Karpas-422 (cell line): ENCODE measurements at regions not wholly inside any gene's neighbourhood (a gene's known extent, or its start where the extent isn't known, plus 50 kb on each side); places are given as distances from the start of the nearest gene placed in this dataset.
"Not testable (repeated sequence)": the region's sequence is repeated elsewhere in the genome, so short reads cannot be mapped to it uniquely, and the experiment has no call there.

Source experiments
- DNase-seq: peaks from one replicate; pipeline ENCODE4 v3.0.0-alpha.2; 2015
- H2AFZ ChIP-seq: fragments of 200-600 bp; sonication (generic); 2 replicates; pipeline ENCODE4 v1.6.1; 2014; ENCODE audit warnings: antibody characterized with exemption, low read length, mixed read lengths
- H3K27ac ChIP-seq: fragments of 200-600 bp; sonication (generic); 2 replicates; pipeline ENCODE4 v1.5.1; 2014; ENCODE audit warnings: mild to moderate bottlenecking, low read length, moderate library complexity
- H3K27me3 ChIP-seq: fragments of 200-600 bp; sonication (generic); 2 replicates; pipeline ENCODE4 v1.6.1; 2014; ENCODE audit warnings: low read length, mixed read lengths
- H3K36me3 ChIP-seq: fragments of 200-600 bp; sonication (generic); 2 replicates; pipeline ENCODE4 v1.6.1; 2014; ENCODE audit warnings: low read length, mixed read lengths; ENCODE audit not compliant: insufficient read depth
- H3K4me1 ChIP-seq: fragments of 200-600 bp; sonication (generic); 2 replicates; pipeline ENCODE4 v1.6.1; 2014; ENCODE audit warnings: mild to moderate bottlenecking, low read length, mixed read lengths
- H3K4me2 ChIP-seq: fragments of 200-600 bp; sonication (generic); 2 replicates; pipeline ENCODE4 v1.6.1; 2014; ENCODE audit warnings: low read length, low read depth, mild to moderate bottlenecking; ENCODE audit not compliant: poor library complexity, severe bottlenecking
- H3K4me3 ChIP-seq: fragments of 200-600 bp; sonication (generic); 2 replicates; pipeline ENCODE4 v1.5.1; 2014; ENCODE audit warnings: mild to moderate bottlenecking, antibody characterized with exemption, low read length, mixed read lengths
- H3K79me2 ChIP-seq: fragments of 200-600 bp; sonication (generic); 2 replicates; pipeline ENCODE4 v1.6.1; 2014; ENCODE audit warnings: mild to moderate bottlenecking, low read length, mixed read lengths
- H3K9ac ChIP-seq: fragments of 200-600 bp; sonication (generic); 2 replicates; pipeline ENCODE4 v1.6.0; 2014; ENCODE audit warnings: low read length
- H3K9me2 ChIP-seq: fragments of 200-600 bp; sonication (generic), shearing (Covaris generic); replicated peaks from 2 replicates; pipeline ENCODE4 v1.6.0; 2014; ENCODE audit warnings: mild to moderate bottlenecking, low read length, moderate library complexity; ENCODE audit not compliant: insufficient read depth
- H3K9me3 ChIP-seq: fragments of 300-700, 200-600 bp; sonication (generic); 2 replicates; pipeline ENCODE4 v1.6.1; 2014; ENCODE audit warnings: low read length, mixed read lengths
- H4K20me1 ChIP-seq: fragments of 200-600 bp; sonication (generic); 2 replicates; pipeline ENCODE4 v1.6.1; 2014; ENCODE audit warnings: mild to moderate bottlenecking, antibody characterized with exemption, low read length, low read depth; ENCODE audit not compliant: insufficient read depth

- H4K20me1 ChIP-seq: no peaks in the 10 kb centered on the region
- no peak overlapping the region for H3K4me2 ChIP-seq
- H3K79me2 ChIP-seq: no peaks in the 10 kb centered on the region
- no peak for DNase-seq
- no peaks in the 10 kb centered on the region for H3K9me3 ChIP-seq
- no peaks in the 10 kb centered on the region for H3K9me2 ChIP-seq
- H3K27ac ChIP-seq: no peak overlapping the region
- no peak overlapping the region for H2AFZ ChIP-seq
- H3K9ac ChIP-seq: no peak overlapping the region
- no peaks in the 10 kb centered on the region for H3K36me3 ChIP-seq
- no peaks in the 10 kb centered on the region for H3K27me3 ChIP-seq
- H3K4me3 ChIP-seq: no peak overlapping the region
- H3K4me1 ChIP-seq: no peaks in the 10 kb centered on the region
Observed at GRCh38 chr2:63721082-63721424, 120.6 kb upstream of the UGP2 start.

DNA sequence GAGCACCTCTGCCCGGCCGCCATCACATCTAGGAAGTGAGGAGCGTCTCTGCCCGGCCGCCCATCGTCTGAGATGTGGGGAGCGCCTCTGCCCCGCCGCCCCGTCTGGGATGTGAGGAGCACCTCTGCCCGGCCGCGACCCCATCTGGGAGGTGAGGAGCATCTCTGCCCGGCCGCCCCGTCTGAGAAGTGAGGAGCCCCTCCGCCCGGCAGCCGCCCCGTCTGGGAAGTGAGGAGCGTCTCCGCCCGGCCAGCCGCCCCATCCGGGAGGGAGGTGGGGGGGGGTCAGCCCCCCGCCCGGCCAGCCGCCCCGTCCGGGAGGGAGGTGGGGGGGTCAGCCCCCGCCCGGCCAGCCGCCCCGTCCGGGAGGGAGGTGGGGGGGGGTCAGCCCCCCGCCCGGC is 119.4 kb upstream of the UGP2 start:
- H3K9me3 ChIP-seq, H3K36me3 ChIP-seq, H3K9ac ChIP-seq, H3K4me3 ChIP-seq, H3K79me2 ChIP-seq, H3K4me1 ChIP-seq, H3K27me3 ChIP-seq, H2AFZ ChIP-seq, DNase-seq, H3K4me2 ChIP-seq, H3K9me2 ChIP-seq, H4K20me1 ChIP-seq, H3K27ac ChIP-seq: not testable (repeated sequence)

- Histone ChIP-seq H3K27me3 (no peaks in the 10 kb centered on the region), H3K4me2 (no peak overlapping the region), H3K4me3 (no peak overlapping the region), H3K9ac (no peak overlapping the region), H4K20me1 (no peaks in the 10 kb centered on the region), H3K9me3 (no peaks in the 10 kb centered on the region), H2AFZ (no peak overlapping the region), H3K27ac (no peak overlapping the region), H3K9me2 (no peaks in the 10 kb centered on the region), H3K36me3 (no peaks in the 10 kb centered on the region), H3K79me2 (no peaks in the 10 kb centered on the region), H3K4me1 (no peaks in the 10 kb centered on the region)
- DNase-seq: no peak
Observed at GRCh38 chr2:63723709-63724108, 118.0 kb upstream of the UGP2 start.

DNA sequence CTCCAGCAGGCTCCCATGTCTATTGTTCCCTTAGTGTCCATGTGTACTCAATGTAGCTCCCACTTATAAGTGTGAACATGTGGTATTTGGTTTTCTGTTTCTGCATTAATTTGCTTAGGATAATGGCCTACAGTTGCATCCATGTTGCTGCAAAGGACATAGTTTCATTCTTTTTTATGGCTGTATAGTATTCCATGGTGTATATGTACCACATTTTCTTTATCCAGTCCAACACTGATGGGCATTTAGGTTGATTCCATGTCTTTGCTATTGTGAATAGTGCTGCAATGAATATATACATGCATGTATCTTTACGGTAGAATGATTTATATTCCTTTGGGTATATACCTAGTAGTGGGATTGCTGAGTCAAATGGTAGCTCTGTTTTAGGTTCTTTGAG is 116.5 kb upstream of the UGP2 start:
- not testable (repeated sequence) for H3K9ac ChIP-seq, H3K36me3 ChIP-seq, H3K27ac ChIP-seq, H2AFZ ChIP-seq, DNase-seq, H4K20me1 ChIP-seq, H3K9me2 ChIP-seq, H3K4me2 ChIP-seq, H3K4me3 ChIP-seq, H3K79me2 ChIP-seq, H3K9me3 ChIP-seq, H3K4me1 ChIP-seq, H3K27me3 ChIP-seq

DNA sequence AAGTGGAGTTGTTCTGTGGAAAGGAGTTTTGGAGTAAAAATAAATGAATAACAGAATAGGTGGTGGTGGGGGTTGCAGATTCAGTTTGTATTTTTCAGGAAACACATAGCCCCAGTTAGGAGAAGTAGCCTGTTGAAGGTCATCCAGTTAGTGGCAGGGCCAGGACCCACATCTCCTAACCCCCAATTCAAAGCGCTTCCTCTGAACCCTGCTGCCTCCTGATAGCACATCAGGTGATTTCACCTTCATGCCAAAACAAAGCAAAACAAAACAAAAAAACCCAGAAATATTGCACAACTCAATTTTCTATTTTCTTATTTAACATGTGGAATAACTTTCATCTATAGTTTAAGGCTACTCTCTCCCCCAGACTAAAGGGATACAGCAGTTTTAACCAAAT is 112.3 kb upstream of the UGP2 start:
- H3K36me3 ChIP-seq: no peaks in the 10 kb centered on the region

DNA sequence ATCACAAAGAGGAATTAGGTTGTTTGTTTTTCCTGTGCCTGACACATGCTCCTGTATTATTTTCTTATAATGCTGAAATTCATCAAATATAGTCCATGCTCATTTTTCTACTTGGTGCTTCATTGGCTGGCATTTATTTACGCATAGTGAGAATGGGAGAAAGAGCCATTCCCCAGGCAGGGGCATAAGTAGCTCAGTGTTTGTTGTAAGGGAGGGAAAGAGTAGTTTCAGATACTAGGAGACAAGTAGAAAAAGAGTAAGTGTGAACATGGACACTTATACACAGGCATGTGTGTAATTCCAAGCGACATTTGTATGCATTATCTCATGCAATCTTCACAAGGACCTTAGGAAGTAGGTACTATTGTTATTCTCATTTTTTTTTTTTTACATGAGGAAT is 111.9 kb upstream of the UGP2 start:
- Histone ChIP-seq H3K4me3 (no peak overlapping the region), H4K20me1 (no peaks in the 10 kb centered on the region), H3K4me1 (no peaks in the 10 kb centered on the region), H3K9me2 (no peaks in the 10 kb centered on the region), H3K9me3 (no peaks in the 10 kb centered on the region), H3K79me2 (no peaks in the 10 kb centered on the region), H3K9ac (no peak overlapping the region), H2AFZ (no peak overlapping the region), H3K27me3 (no peaks in the 10 kb centered on the region), H3K36me3 (no peaks in the 10 kb centered on the region), H3K27ac (no peak overlapping the region), H3K4me2 (no peak overlapping the region)
- DNase-seq: no peak

More for the DNA sequence above, 112.3 kb upstream of the UGP2 start:
- Histone ChIP-seq H3K4me3 (no peak overlapping the region), H3K9ac (no peak overlapping the region), H3K4me1 (no peaks in the 10 kb centered on the region), H2AFZ (no peak overlapping the region), H3K79me2 (no peaks in the 10 kb centered on the region), H3K9me3 (no peaks in the 10 kb centered on the region), H3K27ac (no peak overlapping the region), H3K9me2 (no peaks in the 10 kb centered on the region), H4K20me1 (no peaks in the 10 kb centered on the region), H3K27me3 (no peaks in the 10 kb centered on the region), H3K4me2 (no peak overlapping the region)
- DNase-seq: no peak

- Histone ChIP-seq H3K36me3 (no peaks in the 10 kb centered on the region), H3K9me2 (no peaks in the 10 kb centered on the region), H3K4me3 (no peak overlapping the region), H3K4me2 (no peak overlapping the region), H2AFZ (no peak overlapping the region), H3K27ac (no peak overlapping the region), H4K20me1 (no peaks in the 10 kb centered on the region), H3K79me2 (no peaks in the 10 kb centered on the region), H3K4me1 (peaks cover 8% of the 10 kb centered on the region), H3K27me3 (no peaks in the 10 kb centered on the region), H3K9ac (no peak overlapping the region), H3K9me3 (no peaks in the 10 kb centered on the region)
- DNase-seq: no peak
Observed at GRCh38 chr2:63734510-63734909, 107.2 kb upstream of the UGP2 start.

DNA sequence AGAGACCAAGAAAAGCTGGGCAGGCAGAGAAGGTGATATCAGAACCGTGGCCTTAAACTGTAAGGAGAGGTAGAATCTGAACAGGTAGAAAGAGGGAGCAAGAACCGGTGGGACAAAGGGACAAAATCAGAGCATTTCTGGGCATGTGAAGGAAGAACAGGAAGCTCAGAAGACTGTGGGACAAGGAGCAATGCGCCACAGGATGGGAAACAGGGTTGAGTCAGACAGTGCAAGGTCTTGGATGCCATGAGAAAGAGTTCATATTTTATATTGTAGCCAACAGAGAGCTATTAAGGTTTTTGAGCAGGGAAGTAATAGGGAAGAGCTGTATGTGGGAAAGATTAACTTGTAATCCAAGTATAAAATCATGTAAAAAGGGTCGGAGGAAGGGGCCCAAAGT is 106.4 kb upstream of the UGP2 start:
- Histone ChIP-seq H3K27ac (no peak overlapping the region), H4K20me1 (no peaks in the 10 kb centered on the region), H3K36me3 (no peaks in the 10 kb centered on the region), H3K4me1 (peaks cover 8% of the 10 kb centered on the region), H3K9me3 (no peaks in the 10 kb centered on the region), H3K79me2 (no peaks in the 10 kb centered on the region), H2AFZ (no peak overlapping the region), H3K27me3 (no peaks in the 10 kb centered on the region), H3K9me2 (no peaks in the 10 kb centered on the region), H3K9ac (no peak overlapping the region), H3K4me3 (no peak overlapping the region), H3K4me2 (no peak overlapping the region)
- DNase-seq: no peak

GRCh38 chr2:63735931-63736330 is 105.8 kb upstream of the UGP2 start:
- H2AFZ ChIP-seq: no peak overlapping the region
- H3K27me3 ChIP-seq: no peaks in the 10 kb centered on the region
- no peaks in the 10 kb centered on the region for H3K79me2 ChIP-seq
- H3K9me3 ChIP-seq: no peaks in the 10 kb centered on the region
- no peak overlapping the region for H3K4me2 ChIP-seq
- H3K9ac ChIP-seq: no peak overlapping the region
- no peaks in the 10 kb centered on the region for H3K9me2 ChIP-seq
- DNase-seq: no peak
- H3K27ac ChIP-seq: no peak overlapping the region
- no peaks in the 10 kb centered on the region for H4K20me1 ChIP-seq
- no peak overlapping the region for H3K4me3 ChIP-seq
- peaks cover 12% of the 10 kb centered on the region for H3K4me1 ChIP-seq
- H3K36me3 ChIP-seq: no peaks in the 10 kb centered on the region
